HFFc6 (cell line): ENCODE measurements at regions not wholly inside any gene's neighbourhood (a gene's known extent, or its start where the extent isn't known, plus 50 kb on each side); places are given as distances from the start of the nearest gene placed in this dataset.

Source experiments
- DNase-seq: peaks from one replicate; pipeline ENCODE4 v3.0.0-alpha.2; 2018
- H3K27ac Mint-ChIP-seq: 2 replicates; pipeline ENCODE4 v1.8.0; 2020; ENCODE audit warnings: mild to moderate bottlenecking, mixed read lengths
- H3K27me3 Mint-ChIP-seq: 2 replicates; pipeline ENCODE4 v1.8.0; 2021; ENCODE audit warnings: mild to moderate bottlenecking, moderate library complexity, mixed read lengths; ENCODE audit not compliant: insufficient read depth
- H3K36me3 Mint-ChIP-seq: 2 replicates; pipeline ENCODE4 v1.8.0; 2021; ENCODE audit warnings: low read depth, mixed read lengths
- H3K4me1 Mint-ChIP-seq: 2 replicates; pipeline ENCODE4 v1.8.0; 2020; ENCODE audit warnings: low read depth, mixed read lengths
- H3K4me3 Mint-ChIP-seq: 2 replicates; pipeline ENCODE4 v1.8.0; 2020; ENCODE audit warnings: mild to moderate bottlenecking, moderate library complexity, mixed read lengths
- H3K9me3 Mint-ChIP-seq: 2 replicates; pipeline ENCODE4 v1.8.0; 2020; ENCODE audit warnings: mild to moderate bottlenecking, mixed read lengths
- CTCF ChIP-seq: fragments of 200-600 bp; sonication (generic); IDR thresholded peaks from 2 replicates; pipeline ENCODE4 v1.5.0; 2021; ENCODE audit warnings: antibody characterized with exemption, mild to moderate bottlenecking

DNA sequence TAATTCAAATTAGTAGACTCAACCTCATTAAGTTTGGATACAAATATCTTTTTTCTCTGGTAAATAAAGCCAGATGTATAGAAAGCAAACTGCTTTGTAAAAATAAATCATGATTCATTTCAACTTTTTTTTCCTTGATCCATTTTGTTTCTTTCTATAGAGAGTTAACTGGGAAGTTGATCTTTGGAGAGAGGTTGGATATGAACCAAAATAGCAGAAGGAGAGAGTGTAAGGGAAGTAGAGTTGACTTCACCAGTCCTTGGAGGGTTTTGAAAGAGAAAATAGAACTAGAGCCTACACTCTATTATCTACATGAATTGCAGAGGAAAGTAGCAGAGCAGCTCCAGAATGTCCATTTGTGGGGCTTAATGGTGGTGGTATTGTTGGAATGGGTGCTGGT lies 243.8 kb downstream of the ADGRL2 start:
- peaks cover 5% of the 10 kb centered on the region; the same call in 1 of the 2 replicates for H3K9me3 Mint-ChIP-seq
- no peak overlapping the region for H3K27ac Mint-ChIP-seq
- H3K27me3 Mint-ChIP-seq: no peaks in the 10 kb centered on the region
- no peak overlapping the region for H3K4me3 Mint-ChIP-seq
- TF ChIP-seq CTCF: no peak
- DNase-seq: no peak
- no peaks in the 10 kb centered on the region for H3K4me1 Mint-ChIP-seq
- H3K36me3 Mint-ChIP-seq: no peaks in the 10 kb centered on the region

GRCh38 chr1:82044111-82044510 lies 243.4 kb downstream of the ADGRL2 start:
- DNase-seq: no peak
- H3K27ac Mint-ChIP-seq: no peak overlapping the region
- no peaks in the 10 kb centered on the region for H3K27me3 Mint-ChIP-seq
- TF ChIP-seq CTCF: no peak
- no peaks in the 10 kb centered on the region for H3K4me1 Mint-ChIP-seq
- H3K9me3 Mint-ChIP-seq: peaks cover 5% of the 10 kb centered on the region; the same call in 1 of the 2 replicates
- H3K36me3 Mint-ChIP-seq: no peaks in the 10 kb centered on the region
- no peak overlapping the region for H3K4me3 Mint-ChIP-seq

GRCh38 chr1:82042306-82043060 lies 241.7 kb downstream of the ADGRL2 start:
- Mint-ChIP-seq H3K36me3 (no peaks in the 10 kb centered on the region), H3K9me3 (peaks cover 3% of the 10 kb centered on the region)

More at GRCh38 chr1:82042306-82043060, 241.7 kb downstream of the ADGRL2 start:
- TF ChIP-seq CTCF: no peak
- no peak overlapping the region for H3K4me3 Mint-ChIP-seq
- H3K4me1 Mint-ChIP-seq: no peaks in the 10 kb centered on the region
- no peak overlapping the region for H3K27ac Mint-ChIP-seq
- no peak for DNase-seq
- no peaks in the 10 kb centered on the region for H3K27me3 Mint-ChIP-seq
